ENCODE measurements at regions not wholly inside any gene's neighbourhood (a gene's known extent, or its start where the extent isn't known, plus 50 kb on each side); places are given as distances from the start of the nearest gene placed in this dataset.
"Not testable (repeated sequence)": the region's sequence is repeated elsewhere in the genome, so short reads cannot be mapped to it uniquely, and the experiment has no call there.

DNA sequence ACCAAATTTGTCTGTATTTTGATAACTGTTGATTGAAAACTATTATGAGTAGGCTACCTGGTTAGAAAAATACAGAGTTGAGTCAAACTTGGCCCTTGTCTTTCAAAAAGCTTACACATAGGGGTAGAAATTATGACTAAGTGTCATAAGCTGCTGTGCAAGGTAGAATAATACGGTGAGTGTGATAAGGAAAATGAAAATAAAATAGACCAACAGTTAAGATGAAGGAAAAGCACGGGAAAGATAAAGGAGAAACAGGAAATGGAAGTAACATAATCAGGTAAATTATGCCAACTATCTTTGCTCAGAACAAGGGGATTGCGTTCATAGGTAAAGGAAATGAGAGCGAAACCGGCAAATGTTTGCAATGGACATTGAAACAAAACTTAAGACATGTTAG, 302.5 kb downstream of the PCDH7 start:
- no peak overlapping the region for H3K9ac ChIP-seq
- no peaks in the 10 kb centered on the region for H3F3A ChIP-seq (ENCODE audit: low read depth)
- H3K27ac Mint-ChIP-seq: no peak overlapping the region
- H3K4me3 ChIP-seq: no peak overlapping the region
- H3K4me1 Mint-ChIP-seq: peaks cover 12% of the 10 kb centered on the region
- no peaks in the 10 kb centered on the region for H4K20me1 ChIP-seq (ENCODE audit: low read depth)
- no peaks in the 10 kb centered on the region for H3K9me3 ChIP-seq (ENCODE audit: low read depth)
- DNase-seq (ENCODE audit: low spot score): no peak
- H3K4me1 ChIP-seq: no peaks in the 10 kb centered on the region
- H3K27ac ChIP-seq: no peak overlapping the region
- no peak overlapping the region for H3K4me3 Mint-ChIP-seq
- no peaks in the 10 kb centered on the region for H3K36me3 ChIP-seq
- no peaks in the 10 kb centered on the region for H3K9me3 Mint-ChIP-seq
- no peaks in the 10 kb centered on the region for H3K27me3 Mint-ChIP-seq (ENCODE audit: insufficient read depth, low read depth)
- no peak overlapping the region for H2AFZ ChIP-seq (replicated peaks)
- H3K4me2 ChIP-seq: no peak overlapping the region
- no peaks in the 10 kb centered on the region for H3K36me3 Mint-ChIP-seq
- H3K79me2 ChIP-seq (ENCODE audit: low read depth): no peaks in the 10 kb centered on the region
- no peaks in the 10 kb centered on the region for H3K27me3 ChIP-seq
- TF ChIP-seq EZH2 (IDR thresholded peaks at IDR 0.05): no peak

- Mint-ChIP-seq H3K9me3 (no peaks in the 10 kb centered on the region), H3K4me3 (no peak overlapping the region), H3K36me3 (no peaks in the 10 kb centered on the region), H3K27me3 (ENCODE audit: insufficient read depth, low read depth) (no peaks in the 10 kb centered on the region), H3K4me1 (peaks cover 12% of the 10 kb centered on the region), H3K27ac (no peak overlapping the region)
- Histone ChIP-seq H3K27me3 (no peaks in the 10 kb centered on the region), H3K9me3 (ENCODE audit: low read depth) (no peaks in the 10 kb centered on the region), H3K27ac (no peak overlapping the region), H3K4me1 (no peaks in the 10 kb centered on the region), H3K4me3 (no peak overlapping the region), H3K36me3 (no peaks in the 10 kb centered on the region), H3F3A (ENCODE audit: low read depth) (no peaks in the 10 kb centered on the region), H3K4me2 (no peak overlapping the region), H3K9ac (no peak overlapping the region), H2AFZ (replicated peaks) (no peak overlapping the region), H3K79me2 (ENCODE audit: low read depth) (no peaks in the 10 kb centered on the region), H4K20me1 (ENCODE audit: low read depth) (no peaks in the 10 kb centered on the region)
- TF ChIP-seq EZH2phosphoT487 (IDR thresholded peaks at IDR 0.05): no peak
- no peak for TF ChIP-seq EZH2 (IDR thresholded peaks at IDR 0.05)
- TF ChIP-seq, protein P1, sequence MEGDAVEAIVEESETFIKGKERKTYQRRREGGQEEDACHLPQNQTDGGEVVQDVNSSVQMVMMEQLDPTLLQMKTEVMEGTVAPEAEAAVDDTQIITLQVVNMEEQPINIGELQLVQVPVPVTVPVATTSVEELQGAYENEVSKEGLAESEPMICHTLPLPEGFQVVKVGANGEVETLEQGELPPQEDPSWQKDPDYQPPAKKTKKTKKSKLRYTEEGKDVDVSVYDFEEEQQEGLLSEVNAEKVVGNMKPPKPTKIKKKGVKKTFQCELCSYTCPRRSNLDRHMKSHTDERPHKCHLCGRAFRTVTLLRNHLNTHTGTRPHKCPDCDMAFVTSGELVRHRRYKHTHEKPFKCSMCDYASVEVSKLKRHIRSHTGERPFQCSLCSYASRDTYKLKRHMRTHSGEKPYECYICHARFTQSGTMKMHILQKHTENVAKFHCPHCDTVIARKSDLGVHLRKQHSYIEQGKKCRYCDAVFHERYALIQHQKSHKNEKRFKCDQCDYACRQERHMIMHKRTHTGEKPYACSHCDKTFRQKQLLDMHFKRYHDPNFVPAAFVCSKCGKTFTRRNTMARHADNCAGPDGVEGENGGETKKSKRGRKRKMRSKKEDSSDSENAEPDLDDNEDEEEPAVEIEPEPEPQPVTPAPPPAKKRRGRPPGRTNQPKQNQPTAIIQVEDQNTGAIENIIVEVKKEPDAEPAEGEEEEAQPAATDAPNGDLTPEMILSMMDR (IDR thresholded peaks at IDR 0.05): no peak
- no peak for DNase-seq (ENCODE audit: low spot score)
Observed at GRCh38 chr4:31023109-31023508, 302.9 kb downstream of the PCDH7 start.

DNA sequence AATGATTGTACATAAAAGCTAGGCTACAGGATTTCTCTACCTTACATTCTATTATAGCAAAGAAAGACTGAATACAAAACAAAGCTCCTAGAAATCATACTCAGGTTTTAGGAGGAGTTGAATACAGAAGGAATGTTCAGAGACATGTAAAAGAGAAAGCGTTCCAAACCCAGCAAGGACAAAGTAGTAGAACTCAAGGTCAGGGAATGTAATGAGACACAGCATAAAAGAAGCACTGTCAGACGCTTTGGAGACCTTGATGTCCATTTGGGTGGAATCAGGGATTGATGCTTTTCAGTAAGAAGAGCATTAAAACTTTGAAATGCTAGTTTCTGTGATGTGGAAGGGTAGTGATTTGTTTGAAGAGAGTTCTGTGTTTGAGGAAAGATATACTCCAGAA, 303.6 kb downstream of the PCDH7 start:
- no peak for DNase-seq (ENCODE audit: low spot score)
- Mint-ChIP-seq H3K9me3 (no peaks in the 10 kb centered on the region), H3K4me1 (peaks cover 12% of the 10 kb centered on the region), H3K36me3 (no peaks in the 10 kb centered on the region), H3K27me3 (ENCODE audit: insufficient read depth, low read depth) (no peaks in the 10 kb centered on the region), H3K27ac (no peak overlapping the region), H3K4me3 (no peak overlapping the region)
- H2AFZ ChIP-seq (replicated peaks): no peak overlapping the region
- no peak overlapping the region for H3K27ac ChIP-seq
- TF ChIP-seq, protein P1 (IDR thresholded peaks at IDR 0.05): no peak
- TF ChIP-seq EZH2phosphoT487 (IDR thresholded peaks at IDR 0.05) (no peak), EZH2 (IDR thresholded peaks at IDR 0.05) (no peak)
- H3K4me3 ChIP-seq: no peak overlapping the region
- H3K79me2 ChIP-seq (ENCODE audit: low read depth): no peaks in the 10 kb centered on the region
- H3K9me3 ChIP-seq (ENCODE audit: low read depth): no peaks in the 10 kb centered on the region
- no peaks in the 10 kb centered on the region for H3K27me3 ChIP-seq
- no peaks in the 10 kb centered on the region for H3K36me3 ChIP-seq
- no peak overlapping the region for H3K9ac ChIP-seq
- H4K20me1 ChIP-seq (ENCODE audit: low read depth): no peaks in the 10 kb centered on the region
- H3K4me2 ChIP-seq: no peak overlapping the region
- no peaks in the 10 kb centered on the region for H3F3A ChIP-seq (ENCODE audit: low read depth)
- H3K4me1 ChIP-seq: no peaks in the 10 kb centered on the region

DNA sequence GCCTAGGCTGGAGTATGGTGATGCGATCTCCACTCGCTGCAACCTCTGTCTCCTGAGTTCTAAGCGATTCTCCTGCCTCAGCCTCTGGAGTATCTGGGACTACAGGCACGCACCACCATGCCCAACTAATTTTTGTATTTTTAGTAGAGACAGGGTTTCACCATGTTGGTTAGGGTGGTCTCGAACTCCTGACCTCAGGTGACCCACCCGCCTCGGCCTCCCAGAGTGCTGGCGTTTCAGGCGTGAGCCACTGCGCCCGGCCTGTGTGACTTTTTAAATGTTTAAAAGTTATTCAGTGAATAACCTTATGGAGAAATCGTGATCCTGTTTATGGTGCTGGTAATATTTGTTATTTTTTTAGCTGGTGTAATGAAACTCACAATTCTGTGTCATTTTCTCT, 304.6 kb downstream of the PCDH7 start:
- not testable (repeated sequence) for H3K4me2 ChIP-seq; H3K27ac ChIP-seq; H3K4me3 Mint-ChIP-seq; H3K27ac Mint-ChIP-seq; H3K27me3 ChIP-seq; H2AFZ ChIP-seq (replicated peaks); H3K4me3 ChIP-seq; H3K36me3 ChIP-seq; H3K9me3 ChIP-seq (ENCODE audit: low read depth); H3K36me3 Mint-ChIP-seq; H3K9ac ChIP-seq; H3K4me1 ChIP-seq; H3K9me3 Mint-ChIP-seq; DNase-seq (ENCODE audit: low spot score); H3K79me2 ChIP-seq (ENCODE audit: low read depth); H3K4me1 Mint-ChIP-seq; H3F3A ChIP-seq (ENCODE audit: low read depth); H3K27me3 Mint-ChIP-seq (ENCODE audit: insufficient read depth, low read depth); H4K20me1 ChIP-seq (ENCODE audit: low read depth)

Data from neural progenitor cell (in vitro differentiated cells).